ENCODE measurements at regions not wholly inside any gene's neighbourhood (a gene's known extent, or its start where the extent isn't known, plus 50 kb on each side); places are given as distances from the start of the nearest gene placed in this dataset.

DNA sequence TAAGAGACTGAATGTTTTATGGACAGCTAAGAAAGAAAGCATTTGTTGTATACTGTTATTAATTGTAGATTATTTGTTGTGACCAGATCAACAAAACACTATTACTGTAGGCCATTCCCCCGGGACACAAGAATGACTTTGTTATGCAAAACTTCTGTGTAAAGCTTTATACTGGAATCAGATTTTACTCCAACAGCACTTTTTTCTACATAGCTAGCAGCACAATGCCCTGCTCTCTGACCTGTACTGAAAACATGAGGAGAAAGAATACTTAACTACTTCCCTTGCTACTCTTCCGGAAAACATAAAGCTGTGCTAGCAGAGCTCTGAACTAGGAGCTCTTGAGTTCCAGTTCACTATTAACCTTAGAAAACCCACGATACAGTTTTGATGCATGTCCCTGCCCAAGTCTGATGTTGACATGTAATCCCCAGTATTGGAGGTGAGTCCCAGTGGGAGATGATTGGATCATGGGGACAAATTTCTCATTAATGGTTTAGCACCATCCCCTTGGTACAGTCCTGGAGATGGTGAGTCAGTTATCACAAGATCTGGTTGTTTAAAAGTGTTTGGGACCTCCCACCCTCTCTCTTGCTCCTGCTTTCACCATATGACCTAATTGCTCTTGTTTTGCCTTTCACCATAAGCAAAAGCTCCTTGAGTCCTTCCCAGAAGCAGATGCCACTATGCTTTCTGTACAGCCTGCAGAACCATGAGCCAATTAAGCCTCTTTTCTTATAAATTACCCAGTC is 601.1 kb upstream of the PIK3C3 start:
- H2AK5ac ChIP-seq (ENCODE audit: low read depth, low read length), result no peak overlapping the region
- H3K56ac ChIP-seq (replicated peaks; ENCODE audit: insufficient read length, low read depth, low read length), result no peak overlapping the region
- H3K23me2 ChIP-seq (ENCODE audit: low read depth, low read length), result no peaks in the 10 kb centered on the region
- H4K8ac ChIP-seq (ENCODE audit: extremely low read depth, insufficient read depth, low read length), result no peak overlapping the region
- H4K91ac ChIP-seq (replicated peaks; ENCODE audit: insufficient read length, low read length), result no peak overlapping the region
- H2BK5ac ChIP-seq (ENCODE audit: low read depth, low read length), result no peak overlapping the region
- H3K4me1 ChIP-seq (replicated peaks in 1 of 4; ENCODE audit: control insufficient read depth in 3 of 4, insufficient read depth in 4 of 4, low read length in 3 of 4), result no peaks in the 10 kb centered on the region; a peak in 1 of 7 replicates
- H3K4me3 ChIP-seq (ENCODE audit: extremely low read depth in 1 of 4, insufficient read depth in 2 of 4, low read depth in 3 of 4, low read length in 4 of 4), result no peak overlapping the region
- H2BK15ac ChIP-seq (ENCODE audit: low read length), result no peak overlapping the region
- no peak overlapping the region for H3K18ac ChIP-seq (ENCODE audit: extremely low read depth, low read length)
- POLR2A ChIA-PET (ENCODE audit: partially characterized antibody), result no interaction called here
- no peak overlapping the region for H2BK120ac ChIP-seq (replicated peaks; ENCODE audit: low read depth, low read length)
- no peak overlapping the region for H2AFZ ChIP-seq (ENCODE audit: low read length)
- no peak overlapping the region for H4K5ac ChIP-seq (ENCODE audit: insufficient read length, low read depth, low read length)
- DNase-seq (ENCODE audit: low read depth in 1 of 2, low spot score in 2 of 2), result no peak
- H3K14ac ChIP-seq (ENCODE audit: insufficient read length), result no peak overlapping the region
- H4K20me1 ChIP-seq (replicated peaks in 1 of 2; ENCODE audit: control insufficient read depth in 1 of 2, insufficient read depth in 2 of 2, low read length in 2 of 2), result no peaks in the 10 kb centered on the region
- H3K9me3 ChIP-seq (ENCODE audit: insufficient read depth in 2 of 2, low read depth in 1 of 2, low read length in 1 of 2), result peaks cover 0 to 8% of the 10 kb centered on the region in 2 experiments; a peak in 3 of 4 replicates
- no peak overlapping the region for H3K27ac ChIP-seq (ENCODE audit: low read depth, low read length)
- H3K9ac ChIP-seq (replicated peaks in 1 of 4; ENCODE audit: extremely low read depth in 1 of 4, low read depth in 3 of 4, low read length in 3 of 4), result no peak overlapping the region
- H3K79me1 ChIP-seq (ENCODE audit: low read depth, low read length), result no peaks in the 10 kb centered on the region
- CTCF ChIA-PET (ENCODE audit: partially characterized antibody), result interaction anchor here (1.7 kb wide), 1 partner anchor 419 kb away, joined by 4 read pairs; no protein-coding TSS in a partner anchor
- H3K23ac ChIP-seq (ENCODE audit: insufficient read length), result no peak overlapping the region
- H3K79me2 ChIP-seq (ENCODE audit: control insufficient read depth in 1 of 2, insufficient read depth in 2 of 2, low read length in 2 of 2), result no peaks in the 10 kb centered on the region
- peak overlapping the region; percentile 71; the same call in 1 of the 2 replicates for H2BK12ac ChIP-seq (ENCODE audit: low read depth, low read length)
- FAIRE-seq, result no peak
- H3K36me3 ChIP-seq (ENCODE audit: control insufficient read depth in 2 of 4, insufficient read depth in 4 of 4, low read length in 3 of 4), result no peaks in the 10 kb centered on the region; a peak in 1 of 8 replicates
- H3K4ac ChIP-seq (replicated peaks; ENCODE audit: insufficient read length, low read depth, low read length), result no peak overlapping the region
- WGBS, 2 experiments (ENCODE audit: extremely low coverage in 1 of 2, insufficient coverage in 1 of 2, insufficient read length in 1 of 2, insufficient replicate concordance in 2 of 2, low coverage in 1 of 2, low lambda C conversion rate in 2 of 2, missing lambda C conversion rate in 1 of 2), result 86% methylated on average over 3 of the region's 3 CpGs; no CpG with 5 or more reads in 1 of the 2 experiments
- H3K27me3 ChIP-seq (replicated peaks in 1 of 4; ENCODE audit: control insufficient read depth in 3 of 4, extremely low read depth in 1 of 4, insufficient read depth in 3 of 4, low read length in 3 of 4), result no peaks in the 10 kb centered on the region
- no peak overlapping the region for H3K4me2 ChIP-seq (ENCODE audit: insufficient read depth in 1 of 2, low read depth in 2 of 2, low read length in 2 of 2)
- H2BK20ac ChIP-seq (ENCODE audit: low read length), result no peak overlapping the region
- TF ChIP-seq RBBP5 (IDR thresholded peaks at IDR 0.05; ENCODE audit: borderline replicate concordance, low read depth, low read length), result no peak
- TF ChIP-seq, protein P1, sequence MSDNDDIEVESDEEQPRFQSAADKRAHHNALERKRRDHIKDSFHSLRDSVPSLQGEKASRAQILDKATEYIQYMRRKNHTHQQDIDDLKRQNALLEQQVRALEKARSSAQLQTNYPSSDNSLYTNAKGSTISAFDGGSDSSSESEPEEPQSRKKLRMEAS (IDR thresholded peaks at IDR 0.05), result no peak
- no peak for TF ChIP-seq BCL11A (IDR thresholded peaks at IDR 0.05; ENCODE audit: low read depth in 2 of 2, low read length in 2 of 2)
- no peak for TF ChIP-seq CTBP2 (IDR thresholded peaks at IDR 0.05; ENCODE audit: borderline replicate concordance, insufficient read depth, insufficient read length, low read length)
- TF ChIP-seq POLR2AphosphoS5 (IDR thresholded peaks at IDR 0.05; ENCODE audit: low read depth, low read length), result no peak
- TF ChIP-seq ATF3 (IDR thresholded peaks at IDR 0.05; ENCODE audit: insufficient read depth, low read depth, low read length), result no peak
- no peak for TF ChIP-seq ZNF274 (IDR thresholded peaks at IDR 0.05; ENCODE audit: borderline replicate concordance, extremely low read depth, low read length)
- no peak for TF ChIP-seq EP300 (IDR thresholded peaks at IDR 0.05; ENCODE audit: borderline replicate concordance in 1 of 2, low read depth in 2 of 2, low read length in 2 of 2)
- TF ChIP-seq EZH2 (IDR thresholded peaks at IDR 0.05; ENCODE audit: low read depth, low read length, severe bottlenecking), result no peak
- TF ChIP-seq USF2 (IDR thresholded peaks at IDR 0.05; ENCODE audit: low read length), result no peak

Data from H1 (cell line).